ENCODE measurements at regions not wholly inside any gene's neighbourhood (a gene's known extent, or its start where the extent isn't known, plus 50 kb on each side); places are given as distances from the start of the nearest gene placed in this dataset.

- Histone ChIP-seq H3K27me3 (replicated peaks in 1 of 4; ENCODE audit: control insufficient read depth in 3 of 4, extremely low read depth in 1 of 4, insufficient read depth in 3 of 4, low read length in 3 of 4) (no peaks in the 10 kb centered on the region), H3K56ac (replicated peaks; ENCODE audit: insufficient read length, low read depth, low read length) (no peak overlapping the region), H2AK5ac (ENCODE audit: low read depth, low read length) (no peak overlapping the region), H2BK120ac (replicated peaks; ENCODE audit: low read depth, low read length) (no peak overlapping the region), H3K4me3 (ENCODE audit: extremely low read depth in 1 of 4, insufficient read depth in 2 of 4, low read depth in 3 of 4, low read length in 4 of 4) (no peak overlapping the region), H2BK12ac (ENCODE audit: low read depth, low read length) (no peak overlapping the region), H3K4me1 (replicated peaks in 1 of 4; ENCODE audit: control insufficient read depth in 3 of 4, insufficient read depth in 4 of 4, low read length in 3 of 4) (no peaks in the 10 kb centered on the region; a peak in 3 of 7 replicates), H3K79me2 (ENCODE audit: control insufficient read depth in 1 of 2, insufficient read depth in 2 of 2, low read length in 2 of 2) (no peaks in the 10 kb centered on the region), H3K4me2 (ENCODE audit: insufficient read depth in 1 of 2, low read depth in 2 of 2, low read length in 2 of 2) (no peak overlapping the region), H3K9ac (replicated peaks in 1 of 4; ENCODE audit: extremely low read depth in 1 of 4, low read depth in 3 of 4, low read length in 3 of 4) (no peak overlapping the region), H2BK5ac (ENCODE audit: low read depth, low read length) (no peak overlapping the region), H3K23me2 (ENCODE audit: low read depth, low read length) (no peaks in the 10 kb centered on the region), H3K27ac (ENCODE audit: low read depth, low read length) (no peak overlapping the region), H2AFZ (ENCODE audit: low read length) (no peak overlapping the region), H4K8ac (ENCODE audit: extremely low read depth, insufficient read depth, low read length) (no peak overlapping the region), H3K14ac (ENCODE audit: insufficient read length) (no peak overlapping the region), H3K79me1 (ENCODE audit: low read depth, low read length) (no peaks in the 10 kb centered on the region), H3K36me3 (ENCODE audit: control insufficient read depth in 2 of 4, insufficient read depth in 4 of 4, low read length in 3 of 4) (no peaks in the 10 kb centered on the region; a peak in 1 of 8 replicates), H4K91ac (replicated peaks; ENCODE audit: insufficient read length, low read length) (no peak overlapping the region), H3K18ac (ENCODE audit: extremely low read depth, low read length) (no peak overlapping the region), H3K9me3 (ENCODE audit: insufficient read depth in 2 of 2, low read depth in 1 of 2, low read length in 1 of 2) (peaks cover 3 to 5% of the 10 kb centered on the region in 2 experiments; a peak in 2 of 4 replicates), H2BK15ac (ENCODE audit: low read length) (no peak overlapping the region), H3K23ac (ENCODE audit: insufficient read length) (no peak overlapping the region), H2BK20ac (ENCODE audit: low read length) (no peak overlapping the region), H4K5ac (ENCODE audit: insufficient read length, low read depth, low read length) (no peak overlapping the region), H3K4ac (replicated peaks; ENCODE audit: insufficient read length, low read depth, low read length) (no peak overlapping the region), H4K20me1 (replicated peaks in 1 of 2; ENCODE audit: control insufficient read depth in 1 of 2, insufficient read depth in 2 of 2, low read length in 2 of 2) (no peaks in the 10 kb centered on the region)
- ChIA-PET POLR2A (ENCODE audit: partially characterized antibody) (no interaction called here), CTCF (ENCODE audit: partially characterized antibody) (no interaction called here)
- FAIRE-seq (peak; percentile 32), DNase-seq (ENCODE audit: low read depth in 1 of 2, low spot score in 2 of 2) (no peak)
- TF ChIP-seq PHF8 (conservative IDR thresholded peaks at IDR 0.05; ENCODE audit: low read depth, low read length) (no peak), SIRT6 (IDR thresholded peaks at IDR 0.05; ENCODE audit: low read length) (no peak), JUN (IDR thresholded peaks at IDR 0.05; ENCODE audit: low read depth, low read length) (no peak), GTF2F1 (IDR thresholded peaks at IDR 0.05; ENCODE audit: borderline replicate concordance, low read depth, low read length) (no peak), NANOG (IDR thresholded peaks at IDR 0.05; ENCODE audit: insufficient read depth, low read depth, low read length, poor library complexity, severe bottlenecking) (no peak), RFX5 (IDR thresholded peaks at IDR 0.05; ENCODE audit: borderline replicate concordance, low read depth, low read length) (no peak)
- WGBS, 2 experiments (ENCODE audit: extremely low coverage in 1 of 2, insufficient coverage in 1 of 2, insufficient read length in 1 of 2, insufficient replicate concordance in 2 of 2, low coverage in 1 of 2, low lambda C conversion rate in 2 of 2, missing lambda C conversion rate in 1 of 2), result 56% methylated on average over 4 of the region's 4 CpGs; no CpG with 5 or more reads in 1 of the 2 experiments
These were observed 1349.6 kb upstream of the C9orf72 start for GRCh38 chr9:28922891-28923290.
